HepG2 (cell line): ENCODE measurements at regions not wholly inside any gene's neighbourhood (a gene's known extent, or its start where the extent isn't known, plus 50 kb on each side); places are given as distances from the start of the nearest gene placed in this dataset.

ENCODE experiments used
- ATAC-seq: fragments of 200-7000 bp; cut with Tn5 transposase; 3 replicates; pipeline ENCODE4 v1.9.1; 2020; ENCODE audit warnings: mild to moderate bottlenecking, moderate library complexity
- BruUV-seq: library from RNA; stranded (reverse); fragments of 400-500 nt; replicated peaks from 2 replicates; lab custom pipeline; 2021; lab: Mats Ljungman, UMichigan
- CTCF ChIA-PET: fragments of 300-600 bp; formaldehyde crosslinking; extraction: SDS; loops from one replicate; lab custom pipeline; 2021; ENCODE audit warnings: low total read pairs, inconsistent platforms, low intra/inter-chr PET ratio; lab: Yijun Ruan, JAX
- POLR2A ChIA-PET: fragments of 350-600 bp; sonication (Branson Sonifier 250); formaldehyde crosslinking; loops from one replicate; lab custom pipeline; 2020; ENCODE audit warnings: antibody characterized with exemption, inconsistent platforms; lab: Yijun Ruan, JAX
- DNase-seq: peaks from one replicate; pipeline ENCODE4 v3.0.0-alpha.2; 2015; ENCODE audit warnings: low spot score
- FAIRE-seq: peaks from 3 replicates; lab custom pipeline; 2011; peaks lifted over from hg19 to GRCh38; lab: Jason Lieb, UNC
- H2AFZ ChIP-seq: one replicate; pipeline ENCODE4 v1.6.1; 2011; ENCODE audit warnings: low read length, inconsistent platforms
- H3K27ac ChIP-seq: fragments of 300-600 bp; 3 replicates; pipeline ENCODE4 v1.8.0; 2011; ENCODE audit warnings: mixed run types, mild to moderate bottlenecking, mixed read lengths, low read length, inconsistent platforms; ENCODE audit not compliant: insufficient read depth; ENCODE audit errors: extremely low read length
- H3K27me3 ChIP-seq, 2 experiments: fragments of 200-600 bp in 1 of 2; 2 replicates in 1 of 2; 3 replicates in 1 of 2; pipeline versions ENCODE4 v1.6.0 to v1.8.0; 2011; ENCODE audit warnings: low read length in 2 of 2, mild to moderate bottlenecking in 2 of 2, moderate library complexity in 2 of 2, inconsistent platforms in 1 of 2; ENCODE audit not compliant: insufficient read depth in 2 of 2, control insufficient read depth in 1 of 2
- H3K36me3 ChIP-seq, 2 experiments: fragments of 200-600 bp in 1 of 2; replicated peaks in 1 of 2; 2 replicates in 1 of 2; 3 replicates in 1 of 2; pipeline versions ENCODE4 v1.5.1 to v1.8.0; 2011; ENCODE audit warnings: low read length in 2 of 2, inconsistent platforms in 1 of 2; ENCODE audit not compliant: insufficient read depth in 2 of 2, control insufficient read depth in 1 of 2
- H3K4me1 ChIP-seq: 2 replicates; pipeline ENCODE4 v1.5.1; 2012; ENCODE audit warnings: low read length, inconsistent platforms; ENCODE audit not compliant: insufficient read depth
- H3K4me2 ChIP-seq: 2 replicates; pipeline ENCODE4 v1.6.0; 2011; ENCODE audit warnings: low read depth, low read length, inconsistent platforms
- H3K4me3 ChIP-seq, 3 experiments: fragments of 200-600 bp in 1 of 3; sonication (generic), shearing (Covaris generic) in 1 of 3; replicated peaks in 1 of 3; 2 replicates each; pipeline ENCODE4 v1.5.1; 2011 to 2016; ENCODE audit warnings: low read length in 3 of 3, inconsistent platforms in 2 of 3, low read depth in 2 of 3, mild to moderate bottlenecking in 2 of 3, control low read depth in 1 of 3, mixed read lengths in 1 of 3; ENCODE audit not compliant: insufficient read depth in 1 of 3
- H3K79me2 ChIP-seq: one replicate; pipeline ENCODE4 v1.6.1; 2011; ENCODE audit warnings: low read length, inconsistent platforms; ENCODE audit not compliant: insufficient read depth
- H3K9ac ChIP-seq: 2 replicates; pipeline ENCODE4 v1.6.0; 2011; ENCODE audit warnings: mild to moderate bottlenecking, low read depth, low read length, inconsistent platforms; ENCODE audit not compliant: insufficient read depth
- H3K9me3 ChIP-seq: 2 replicates; pipeline ENCODE4 v1.5.1; 2012; ENCODE audit warnings: mild to moderate bottlenecking, low read length
- H4K20me1 ChIP-seq: 2 replicates; pipeline ENCODE4 v1.6.0; 2011; ENCODE audit warnings: inconsistent platforms, mild to moderate bottlenecking, low read length, moderate library complexity; ENCODE audit not compliant: insufficient read depth
- CBFB ChIP-seq: sonication (generic); formaldehyde crosslinking; IDR thresholded peaks from 2 replicates; pipeline ENCODE4 v1.4.0; 2020; ENCODE audit warnings: missing genetic modification reagents
- CHD4 ChIP-seq: fragments of 200-600 bp; sonication (generic); IDR thresholded peaks from 2 replicates; pipeline ENCODE4 v1.7.0; 2017; ENCODE audit warnings: mild to moderate bottlenecking, low read length, borderline replicate concordance
- FOXP1 ChIP-seq, 2 experiments: fragments of 450-650 bp in 1 of 2; IDR thresholded peaks; 2 replicates each; pipeline ENCODE4 v1.6.1; 2017 to 2018; ENCODE audit warnings: antibody characterized with exemption in 1 of 2
- GABPB1 ChIP-seq: IDR thresholded peaks from 2 replicates; pipeline ENCODE4 v1.6.1; 2016; ENCODE audit warnings: mild to moderate bottlenecking, missing genetic modification reagents, moderate library complexity, missing compliant biosample characterization
- MEIS1 ChIP-seq: sonication (generic); formaldehyde crosslinking; IDR thresholded peaks from 2 replicates; pipeline ENCODE4 v1.9.0; 2021; ENCODE audit warnings: mild to moderate bottlenecking, missing genetic modification reagents, moderate library complexity, borderline replicate concordance
- PPARG ChIP-seq: conservative IDR thresholded peaks from 2 replicates; pipeline ENCODE4 v1.6.1; 2016; ENCODE audit warnings: missing biosample characterization, missing genetic modification reagents
- SIX4 ChIP-seq: sonication (generic); formaldehyde crosslinking; IDR thresholded peaks from 2 replicates; pipeline ENCODE4 v1.4.0; 2020; ENCODE audit warnings: missing genetic modification reagents
- TIGD3 ChIP-seq: sonication (generic); formaldehyde crosslinking; IDR thresholded peaks from 2 replicates; pipeline ENCODE4 v1.5.1; 2020; ENCODE audit warnings: mild to moderate bottlenecking, missing genetic modification reagents, borderline replicate concordance
- ZC3H4 ChIP-seq: sonication (generic); formaldehyde crosslinking; IDR thresholded peaks from 2 replicates; pipeline ENCODE4 v1.4.0; 2020; ENCODE audit warnings: missing genetic modification reagents, borderline replicate concordance
- ZNF33A ChIP-seq: sonication (generic); formaldehyde crosslinking; IDR thresholded peaks from 2 replicates; pipeline ENCODE4 v1.5.1; 2020; ENCODE audit warnings: missing genetic modification reagents, mild to moderate bottlenecking, moderate library complexity, borderline replicate concordance
- ZNF512 ChIP-seq: sonication (generic); formaldehyde crosslinking; IDR thresholded peaks from 2 replicates; pipeline ENCODE4 v1.4.0; 2020; ENCODE audit warnings: mild to moderate bottlenecking, missing genetic modification reagents
- ZNF530 ChIP-seq: sonication (generic); formaldehyde crosslinking; IDR thresholded peaks from 2 replicates; pipeline ENCODE4 v1.5.0; 2020; ENCODE audit warnings: low read depth, mild to moderate bottlenecking, missing genetic modification reagents
- ZNF562 ChIP-seq: sonication (generic); formaldehyde crosslinking; IDR thresholded peaks from 2 replicates; pipeline ENCODE4 v1.8.0; 2022; ENCODE audit warnings: missing genetic modification reagents, borderline replicate concordance
- ZNF577 ChIP-seq: sonication (generic); formaldehyde crosslinking; IDR thresholded peaks from 2 replicates; pipeline ENCODE4 v1.4.0; 2020; ENCODE audit warnings: mild to moderate bottlenecking, low read depth, missing genetic modification reagents, borderline replicate concordance
- WGBS: methylation state at CpG from one replicate; pipeline ENCODE4 v1.1.6; 2017; ENCODE audit warnings: low lambda C conversion rate; 5-methylcytosine and 5-hydroxymethylcytosine counted together
- in situ Hi-C: cut with HindIII; loops from 2 replicates; pipeline ENCODE4 v1.10.0; 2017; ENCODE audit warnings: low pct_unique_long_range_greater_than_20kb; ENCODE audit not compliant: extremely low pct_ligation_motif_present
- intact Hi-C: fragments of 100-400 bp; cut with micrococcal nuclease; formaldehyde crosslinking; loops from one replicate; pipeline ENCODE4 v1.10.0; 2022; ENCODE audit not compliant: unreplicated experiment

- no peaks in the 10 kb centered on the region for H3K36me3 ChIP-seq
- H3K9ac ChIP-seq: no peak overlapping the region
- CTCF ChIA-PET: no interaction called here
- DNase-seq (no peak), ATAC-seq (no peak), FAIRE-seq (no peak)
- 37% methylated on average over 1 of the region's 1 CpG for WGBS
- no TSS peak for BruUV-seq
- H3K79me2 ChIP-seq: no peaks in the 10 kb centered on the region
- TF ChIP-seq ZNF33A (CRISPR knock-in tag) (no peak), CHD4 (no peak), ZNF530 (CRISPR knock-in tag) (no peak), MEIS1 (CRISPR knock-in tag) (no peak), GABPB1 (CRISPR knock-in tag) (no peak), ZC3H4 (CRISPR knock-in tag) (no peak), SIX4 (CRISPR knock-in tag) (no peak), ZNF562 (CRISPR knock-in tag) (no peak), FOXP1 (IDR thresholded peaks at IDR 0.05) (no peak), FOXP1 (CRISPR knock-in tag; IDR thresholded peaks at IDR 0.05) (no peak), ZNF577 (CRISPR knock-in tag) (no peak), PPARG (no peak), TIGD3 (no peak), CBFB (no peak), ZNF512 (no peak)
- no peaks in the 10 kb centered on the region for H3K4me1 ChIP-seq
- in situ Hi-C loops (no loop called here), intact Hi-C loops (no loop called here)
- POLR2A ChIA-PET: no interaction called here
- H3K27ac ChIP-seq: no peak overlapping the region
- H3K9me3 ChIP-seq: no peaks in the 10 kb centered on the region
- no peaks in the 10 kb centered on the region for H3K27me3 ChIP-seq
- no peak overlapping the region for H3K4me3 ChIP-seq
- H4K20me1 ChIP-seq: no peaks in the 10 kb centered on the region
- no peak overlapping the region for H2AFZ ChIP-seq
- no peak overlapping the region for H3K4me2 ChIP-seq
Observed at GRCh38 chr12:88645816-88646215, 65.5 kb upstream of the KITLG start.
